Body of pancreas (tissue), 4 donors: ENCODE measurements at regions not wholly inside any gene's neighbourhood (a gene's known extent, or its start where the extent isn't known, plus 50 kb on each side); places are given as distances from the start of the nearest gene placed in this dataset.

Experiments used
- ATAC-seq: fragments of 150-250 bp; one replicate; pipeline ENCODE4 v1.9.1; 2016
- DNase-seq, 4 donors: peaks; one replicate each; pipeline ENCODE4 v3.0.0-alpha.2; 2019
- H3K27ac ChIP-seq, 4 donors: fragments of 200-600 bp; sonication (generic); 1 replicate in 3 of 4; 2 replicates in 1 of 4; pipeline versions ENCODE4 v1.5.1 to v1.6.1; 2016 to 2019; ENCODE audit warnings: mild to moderate bottlenecking in 1 of 4, mixed read lengths in 1 of 4, moderate library complexity in 1 of 4
- H3K27me3 ChIP-seq, 2 donors: fragments of 200-600 bp; sonication (generic); one replicate each; pipeline ENCODE4 v1.6.0; 2016; ENCODE audit warnings: mild to moderate bottlenecking in 1 of 2
- H3K36me3 ChIP-seq, 2 donors: fragments of 200-600 bp; sonication (generic); replicated peaks in 1 of 2; 2 replicates each; pipeline ENCODE4 v1.5.1; 2016; ENCODE audit warnings: low read depth in 2 of 2; ENCODE audit not compliant: insufficient read depth in 1 of 2
- H3K4me1 ChIP-seq: fragments of 200-600 bp; sonication (generic); one replicate; pipeline ENCODE4 v1.6.0; 2016
- H3K4me3 ChIP-seq, 2 donors: fragments of 200-600 bp; sonication (generic); 1 replicate in 1 of 2; 2 replicates in 1 of 2; pipeline ENCODE4 v1.5.1; 2016 to 2019
- H3K9me3 ChIP-seq, 3 donors: fragments of 200-600 bp; sonication (generic); 1 replicate in 2 of 3; 2 replicates in 1 of 3; pipeline ENCODE4 v1.5.1; 2016
- POLR2A ChIP-seq, 3 donors: fragments of 450-650 bp; IDR thresholded peaks; one replicate each; pipeline ENCODE4 v1.6.1; 2016; ENCODE audit warnings: antibody characterized with exemption in 3 of 3, mild to moderate bottlenecking in 2 of 3
- WGBS, 2 donors: methylation state at CpG; one replicate each; pipeline ENCODE4 v1.1.5; 2017; 5-methylcytosine and 5-hydroxymethylcytosine counted together
- intact Hi-C: fragments of 100-400 bp; cut with DNase I; formaldehyde crosslinking; loops from one replicate; pipeline ENCODE4 v1.15.1; 2023
- TF ChIP-seq, protein P1 (sequence below), 7 experiments: fragments of 450-650 bp in 4 of 7; fragments of 200-600 bp in 3 of 7; sonication (generic) in 3 of 7; IDR thresholded peaks; one replicate each; pipeline ENCODE4 v1.5.1; 2016 to 2019; ENCODE audit warnings: antibody characterized with exemption in 7 of 7

DNA sequence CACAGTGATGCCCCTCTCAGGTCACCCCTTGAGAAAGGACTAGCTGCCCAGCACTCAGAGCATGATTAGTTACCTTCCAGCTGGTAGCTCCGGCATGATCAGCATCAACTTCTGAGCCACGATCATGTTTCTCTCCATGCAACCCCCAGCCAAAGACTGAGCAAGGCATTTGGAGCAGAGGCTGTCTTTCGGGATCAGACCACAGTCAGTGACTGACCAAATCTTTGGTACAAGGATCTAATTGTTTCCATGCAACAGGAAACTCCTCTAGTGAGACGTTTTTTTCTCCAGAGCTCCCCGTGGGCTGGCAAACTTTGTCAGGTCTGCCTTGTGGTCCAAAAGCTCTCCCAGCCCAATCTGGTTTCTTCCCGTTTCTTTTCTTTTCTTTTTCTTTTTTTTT is 244.3 kb downstream of the METTL4 start:
- ATAC-seq (no peak), DNase-seq (no peak)
- H3K27me3 ChIP-seq, result no peaks in the 10 kb centered on the region
- H3K4me1 ChIP-seq, result no peaks in the 10 kb centered on the region
- H3K36me3 ChIP-seq, result no peaks in the 10 kb centered on the region
- intact Hi-C loops, result no loop called here
- WGBS, 2 donors, result 55 to 59% methylated on average over 6 of the region's 6 CpGs
- no peaks in the 10 kb centered on the region for H3K9me3 ChIP-seq
- no peak overlapping the region for H3K4me3 ChIP-seq
- H3K27ac ChIP-seq, result no peak overlapping the region
- TF ChIP-seq, protein P1, sequence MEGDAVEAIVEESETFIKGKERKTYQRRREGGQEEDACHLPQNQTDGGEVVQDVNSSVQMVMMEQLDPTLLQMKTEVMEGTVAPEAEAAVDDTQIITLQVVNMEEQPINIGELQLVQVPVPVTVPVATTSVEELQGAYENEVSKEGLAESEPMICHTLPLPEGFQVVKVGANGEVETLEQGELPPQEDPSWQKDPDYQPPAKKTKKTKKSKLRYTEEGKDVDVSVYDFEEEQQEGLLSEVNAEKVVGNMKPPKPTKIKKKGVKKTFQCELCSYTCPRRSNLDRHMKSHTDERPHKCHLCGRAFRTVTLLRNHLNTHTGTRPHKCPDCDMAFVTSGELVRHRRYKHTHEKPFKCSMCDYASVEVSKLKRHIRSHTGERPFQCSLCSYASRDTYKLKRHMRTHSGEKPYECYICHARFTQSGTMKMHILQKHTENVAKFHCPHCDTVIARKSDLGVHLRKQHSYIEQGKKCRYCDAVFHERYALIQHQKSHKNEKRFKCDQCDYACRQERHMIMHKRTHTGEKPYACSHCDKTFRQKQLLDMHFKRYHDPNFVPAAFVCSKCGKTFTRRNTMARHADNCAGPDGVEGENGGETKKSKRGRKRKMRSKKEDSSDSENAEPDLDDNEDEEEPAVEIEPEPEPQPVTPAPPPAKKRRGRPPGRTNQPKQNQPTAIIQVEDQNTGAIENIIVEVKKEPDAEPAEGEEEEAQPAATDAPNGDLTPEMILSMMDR (IDR thresholded peaks at IDR 0.05), result no peak
- TF ChIP-seq POLR2A (IDR thresholded peaks at IDR 0.05), result no peak

DNA sequence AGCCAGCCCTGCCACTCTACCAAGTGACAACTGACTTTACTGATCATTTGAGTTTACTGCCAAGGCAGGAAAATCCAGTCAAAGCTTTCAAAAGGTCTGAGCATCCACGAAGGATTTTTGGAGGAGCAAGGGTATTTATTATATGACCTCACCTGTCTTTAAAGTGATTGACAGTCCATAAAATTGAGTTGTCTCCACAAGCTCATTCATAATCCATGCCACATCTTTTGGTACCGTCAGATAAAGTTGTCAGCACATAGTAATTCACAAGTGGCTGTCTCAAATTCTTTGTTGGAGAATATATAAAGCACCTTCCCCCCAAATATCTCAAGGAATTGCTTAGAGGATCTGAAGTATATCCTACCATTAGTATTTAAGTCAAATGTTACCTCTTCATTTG is 240.5 kb downstream of the METTL4 start:
- 41 to 56% methylated on average over 2 of the region's 2 CpGs for WGBS, 2 donors
- no peak for ATAC-seq
- H3K36me3 ChIP-seq, result no peaks in the 10 kb centered on the region
- no peak for DNase-seq
- H3K4me1 ChIP-seq, result no peaks in the 10 kb centered on the region
- H3K27ac ChIP-seq, result no peak overlapping the region
- no peaks in the 10 kb centered on the region for H3K27me3 ChIP-seq
- no peak overlapping the region for H3K4me3 ChIP-seq
- TF ChIP-seq POLR2A (IDR thresholded peaks at IDR 0.05), result no peak
- TF ChIP-seq, protein P1 (IDR thresholded peaks at IDR 0.05), result no peak
- intact Hi-C loops, result no loop called here
- H3K9me3 ChIP-seq, result no peaks in the 10 kb centered on the region

DNA sequence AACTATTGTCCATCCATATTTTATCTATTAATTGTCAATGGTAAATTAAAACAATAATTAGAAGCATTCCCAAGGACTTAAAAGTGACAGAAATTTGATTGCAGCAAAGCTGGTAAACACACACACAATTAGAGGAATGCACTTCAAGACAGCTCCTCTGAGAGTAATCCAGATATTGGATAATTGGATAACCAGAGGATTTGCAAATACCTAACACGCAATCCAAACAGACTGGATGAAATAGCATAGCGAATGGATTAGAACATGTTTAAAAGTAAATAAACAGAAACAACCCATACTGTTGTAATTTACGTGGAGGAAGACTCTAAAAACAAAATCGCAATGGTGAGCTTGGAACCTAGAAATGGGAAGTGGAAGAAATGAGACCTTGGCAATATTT is 239.8 kb downstream of the METTL4 start:
- H3K27ac ChIP-seq, result no peak overlapping the region
- TF ChIP-seq POLR2A (IDR thresholded peaks at IDR 0.05), result no peak
- intact Hi-C loops, result no loop called here
- H3K4me3 ChIP-seq, result no peak overlapping the region
- DNase-seq, result no peak
- no peaks in the 10 kb centered on the region for H3K27me3 ChIP-seq
- WGBS, 2 donors, result 68 to 89% methylated on average over 4 of the region's 4 CpGs
- no peaks in the 10 kb centered on the region for H3K9me3 ChIP-seq
- H3K4me1 ChIP-seq, result no peaks in the 10 kb centered on the region
- H3K36me3 ChIP-seq, result no peaks in the 10 kb centered on the region
- ATAC-seq, result no peak

DNA sequence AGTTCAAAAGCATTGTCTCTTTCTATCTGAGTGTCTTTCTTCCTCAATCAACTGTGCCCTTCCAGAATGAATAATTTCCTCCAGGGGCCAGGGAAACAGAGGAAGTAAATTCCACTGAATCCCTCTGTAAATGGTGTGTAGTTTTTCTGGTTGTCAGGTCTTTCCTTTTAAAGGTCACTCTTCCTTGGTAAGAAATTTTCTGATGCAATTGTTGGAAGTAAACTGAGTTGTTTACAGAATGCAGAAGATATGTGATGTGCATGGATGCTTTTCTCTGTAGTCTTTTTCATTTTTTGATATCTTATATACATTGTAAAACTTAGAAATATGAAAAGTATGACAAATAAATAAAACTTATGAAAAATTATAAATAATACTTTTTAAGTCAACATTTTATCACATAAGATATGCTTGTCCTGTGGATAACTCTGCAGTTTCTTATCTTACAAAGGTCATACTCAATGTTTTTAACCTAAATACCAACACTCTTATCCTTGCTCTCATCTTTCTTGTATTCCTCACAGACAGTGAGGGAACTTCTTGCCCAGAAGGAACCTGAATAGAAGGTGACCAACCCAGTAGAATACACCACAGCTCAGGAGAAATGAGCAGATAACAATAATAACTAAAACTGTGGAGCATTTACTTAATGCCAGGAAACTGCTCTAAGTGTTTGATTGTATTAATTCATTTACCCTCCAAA is 234.5 kb downstream of the METTL4 start:
- ATAC-seq (no peak), DNase-seq (no peak)
- no peak for TF ChIP-seq POLR2A (IDR thresholded peaks at IDR 0.05)
- TF ChIP-seq, protein P1 (IDR thresholded peaks at IDR 0.05), result no peak
- no peaks in the 10 kb centered on the region for H3K9me3 ChIP-seq
- H3K36me3 ChIP-seq, result no peaks in the 10 kb centered on the region
- intact Hi-C loops, result no loop called here
- no peak overlapping the region for H3K27ac ChIP-seq
- no peaks in the 10 kb centered on the region for H3K4me1 ChIP-seq
- H3K27me3 ChIP-seq, result no peaks in the 10 kb centered on the region
- no peak overlapping the region for H3K4me3 ChIP-seq

DNA sequence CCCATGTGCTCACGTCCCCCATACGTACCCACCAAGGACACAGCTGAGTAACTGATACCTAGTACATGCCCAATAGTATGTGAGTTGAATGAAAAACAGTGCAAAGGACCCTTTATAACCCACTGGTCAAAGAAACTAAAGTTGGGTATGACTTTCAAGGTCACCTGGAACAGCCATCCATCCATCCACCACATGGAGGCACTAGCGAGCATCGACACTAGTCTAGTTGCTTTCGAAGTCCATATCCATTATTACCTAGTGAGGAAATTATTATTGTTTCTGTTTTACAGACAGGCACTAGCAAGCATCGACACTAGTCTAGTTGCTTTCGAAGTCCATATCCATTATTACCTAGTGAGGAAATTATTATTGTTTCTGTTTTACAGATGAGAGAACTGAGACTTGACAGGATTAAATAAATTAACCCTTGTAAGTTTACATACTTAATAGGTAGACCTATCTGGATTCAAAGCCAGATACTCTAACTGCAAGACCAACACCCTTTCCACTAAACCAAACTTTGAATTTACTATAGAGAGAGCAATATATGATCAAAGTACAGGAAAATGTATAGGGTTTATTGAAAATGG is 233.7 kb downstream of the METTL4 start:
- no peak overlapping the region for H3K4me3 ChIP-seq
- no peak overlapping the region for H3K27ac ChIP-seq
- no peaks in the 10 kb centered on the region for H3K4me1 ChIP-seq
- 51 to 56% methylated on average over 7 of the region's 7 CpGs for WGBS, 2 donors
- ATAC-seq (peak; percentile 53), DNase-seq (peak; percentile 39 to 77 (median 61))
- H3K36me3 ChIP-seq, result no peaks in the 10 kb centered on the region
- intact Hi-C loops, result no loop called here
- no peaks in the 10 kb centered on the region for H3K27me3 ChIP-seq
- TF ChIP-seq POLR2A (IDR thresholded peaks at IDR 0.05), result no peak
- TF ChIP-seq, protein P1 (IDR thresholded peaks at IDR 0.05), result peak; percentile 21 to 64 (median 45)
- no peaks in the 10 kb centered on the region for H3K9me3 ChIP-seq
